PFSK-1 (cell line): ENCODE measurements at regions not wholly inside any gene's neighbourhood (a gene's known extent, or its start where the extent isn't known, plus 50 kb on each side); places are given as distances from the start of the nearest gene placed in this dataset.

ENCODE experiments used
- FOXP2 ChIP-seq: optimal IDR thresholded peaks from 2 replicates; pipeline ENCODE3; 2011; ENCODE audit warnings: borderline replicate concordance, control low read depth, inconsistent platforms; ENCODE audit not compliant: insufficient read depth; ENCODE audit errors: extremely low read length, extremely low read depth
- POLR2AphosphoS5 ChIP-seq: IDR thresholded peaks from 2 replicates; pipeline ENCODE4 v1.6.1; 2012; ENCODE audit warnings: low read depth, mild to moderate bottlenecking, control low read depth, low read length, moderate library complexity
- REST ChIP-seq, 2 experiments: IDR thresholded peaks; 2 replicates each; pipeline versions ENCODE4 v1.6.1 to v1.8.0; 2011 to 2012; ENCODE audit warnings: low read depth in 2 of 2, low read length in 2 of 2, control low read depth in 1 of 2, inconsistent platforms in 1 of 2, mild to moderate bottlenecking in 1 of 2, moderate library complexity in 1 of 2; ENCODE audit not compliant: insufficient read depth in 1 of 2
- SIN3A ChIP-seq: IDR thresholded peaks from 2 replicates; pipeline ENCODE4 v1.6.1; 2012; ENCODE audit warnings: mild to moderate bottlenecking, low read length, moderate library complexity, borderline replicate concordance; ENCODE audit not compliant: insufficient read depth
- TAF1 ChIP-seq: IDR thresholded peaks from 2 replicates; pipeline ENCODE4 v1.6.1; 2012; ENCODE audit warnings: low read length, control low read depth, borderline replicate concordance; ENCODE audit not compliant: insufficient read depth

GRCh38 chr7:119974972-119975371 lies 298.0 kb upstream of the KCND2 start:
- no peak for TF ChIP-seq REST (IDR thresholded peaks at IDR 0.05; ENCODE audit: insufficient read depth in 1 of 2, low read depth in 2 of 2, low read length in 2 of 2)
- no peak for TF ChIP-seq TAF1
- no peak for TF ChIP-seq POLR2AphosphoS5
- no peak for TF ChIP-seq SIN3A
- no peak for TF ChIP-seq FOXP2

GRCh38 chr7:119982884-119983283 lies 290.1 kb upstream of the KCND2 start:
- no peak for TF ChIP-seq TAF1
- no peak for TF ChIP-seq SIN3A
- no peak for TF ChIP-seq FOXP2
- no peak for TF ChIP-seq POLR2AphosphoS5
- TF ChIP-seq REST (IDR thresholded peaks at IDR 0.05; ENCODE audit: insufficient read depth in 1 of 2, low read depth in 2 of 2, low read length in 2 of 2) = no peak

- TF ChIP-seq POLR2AphosphoS5 (no peak), TAF1 (no peak), SIN3A (no peak), FOXP2 (no peak), REST (IDR thresholded peaks at IDR 0.05; ENCODE audit: insufficient read depth in 1 of 2, low read depth in 2 of 2, low read length in 2 of 2) (no peak)
These were observed 289.5 kb upstream of the KCND2 start for GRCh38 chr7:119983468-119983867.

- no peak for TF ChIP-seq FOXP2
- no peak for TF ChIP-seq TAF1
- TF ChIP-seq SIN3A = no peak
- no peak for TF ChIP-seq REST (IDR thresholded peaks at IDR 0.05; ENCODE audit: insufficient read depth in 1 of 2, low read depth in 2 of 2, low read length in 2 of 2)
These were observed 288.7 kb upstream of the KCND2 start for GRCh38 chr7:119984247-119984646.

- no peak for TF ChIP-seq POLR2AphosphoS5
- TF ChIP-seq REST (IDR thresholded peaks at IDR 0.05; ENCODE audit: insufficient read depth in 1 of 2, low read depth in 2 of 2, low read length in 2 of 2) = no peak
- no peak for TF ChIP-seq FOXP2
- no peak for TF ChIP-seq SIN3A
- TF ChIP-seq TAF1 = no peak
These were observed 284.6 kb upstream of the KCND2 start for GRCh38 chr7:119988401-119988800.
